DMS153 treated with DMSO at 0.1 percent for 48 hours (cell line): ENCODE measurements at regions not wholly inside any gene's neighbourhood (a gene's known extent, or its start where the extent isn't known, plus 50 kb on each side); places are given as distances from the start of the nearest gene placed in this dataset.
"Not testable (repeated sequence)": the region's sequence is repeated elsewhere in the genome, so short reads cannot be mapped to it uniquely, and the experiment has no call there.

Experiments
- DNase-seq: peaks from one replicate; lab custom pipeline; 2025; ENCODE audit not compliant: unreplicated experiment; lab: John Stamatoyannopoulos, UW

DNA sequence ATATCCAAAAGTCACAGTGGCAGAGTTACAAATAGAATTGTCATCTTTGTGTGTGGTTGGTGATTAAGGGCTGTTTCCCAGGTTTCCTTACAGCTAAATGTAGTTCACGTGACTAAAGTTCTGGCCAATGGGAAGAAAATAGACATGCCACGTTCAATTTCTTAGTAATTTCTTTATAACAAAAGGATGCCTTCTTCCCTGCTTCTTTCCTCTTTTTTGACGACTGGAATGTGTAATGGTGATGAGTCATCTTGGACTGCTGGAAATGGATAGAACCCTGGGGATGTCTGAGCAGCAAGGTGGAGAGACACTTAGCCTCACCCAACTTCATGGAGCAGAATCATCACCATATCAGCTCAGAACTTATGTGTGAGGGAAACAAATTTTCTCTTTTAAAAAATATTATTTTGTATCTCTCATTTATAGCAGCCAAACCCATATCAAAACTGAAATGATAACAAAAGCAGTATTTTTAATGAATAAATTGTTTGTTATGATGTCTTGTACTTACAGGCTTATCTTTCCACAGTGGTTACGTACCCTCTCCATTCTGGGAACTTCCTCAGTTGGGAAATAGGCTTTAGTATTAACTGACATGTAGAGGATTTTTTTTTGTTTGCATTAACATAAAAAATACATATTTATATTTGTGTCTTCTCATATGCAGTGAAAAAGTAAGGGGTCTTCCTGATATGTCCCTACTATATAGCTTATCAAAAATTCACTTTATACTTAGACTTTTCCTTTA, 91.1 kb upstream of the CDH2 start:
- DNase-seq: no peak

GRCh38 chr18:28267276-28267675, 90.3 kb upstream of the CDH2 start:
- no peak for DNase-seq

GRCh38 chr18:28256166-28256565, 79.2 kb upstream of the CDH2 start:
- no peak for DNase-seq

GRCh38 chr18:28248653-28249052, 71.7 kb upstream of the CDH2 start:
- no peak for DNase-seq

DNA sequence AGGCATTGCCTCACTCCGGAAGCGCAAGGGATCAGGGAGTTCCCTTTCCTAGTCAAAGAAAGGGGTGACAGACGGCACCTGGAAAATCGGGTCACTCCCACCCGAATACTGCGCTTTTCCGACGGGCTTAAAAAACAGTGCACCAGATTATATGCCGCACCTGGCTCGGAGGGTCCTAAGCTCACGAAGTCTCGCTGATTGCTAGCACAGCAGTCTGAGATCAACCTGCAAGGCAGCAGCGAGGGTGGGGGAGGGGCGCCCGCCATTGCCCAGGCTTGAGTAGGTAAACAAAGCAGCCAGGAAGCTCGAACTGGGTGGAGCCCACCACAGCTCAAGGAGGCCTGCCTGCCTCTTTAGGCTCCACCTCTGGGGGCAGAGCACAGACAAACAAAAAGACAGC, 63.7 kb upstream of the CDH2 start:
- DNase-seq: not testable (repeated sequence)

DNA sequence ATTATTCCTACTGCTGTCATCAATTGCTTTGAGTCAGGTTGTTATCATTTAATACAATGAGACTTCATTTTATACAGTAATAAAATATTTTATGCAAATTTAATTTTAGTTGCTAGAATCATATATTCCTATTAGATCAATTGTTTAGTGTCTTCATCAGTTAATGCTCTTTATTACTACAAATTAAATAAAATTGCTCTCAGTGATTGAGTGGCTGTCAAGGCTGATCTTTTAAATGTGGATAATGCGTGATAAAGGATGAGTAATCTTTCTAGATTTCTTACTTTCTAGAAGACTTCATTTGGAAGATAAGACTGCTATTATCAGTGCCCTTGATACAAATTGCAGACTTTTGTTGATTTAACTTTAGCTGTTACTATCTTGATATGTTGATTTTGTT, 59.6 kb upstream of the CDH2 start:
- DNase-seq: no peak
